ENCODE measurements at regions not wholly inside any gene's neighbourhood (a gene's known extent, or its start where the extent isn't known, plus 50 kb on each side); places are given as distances from the start of the nearest gene placed in this dataset.
"Not testable (repeated sequence)": the region's sequence is repeated elsewhere in the genome, so short reads cannot be mapped to it uniquely, and the experiment has no call there.

DNA sequence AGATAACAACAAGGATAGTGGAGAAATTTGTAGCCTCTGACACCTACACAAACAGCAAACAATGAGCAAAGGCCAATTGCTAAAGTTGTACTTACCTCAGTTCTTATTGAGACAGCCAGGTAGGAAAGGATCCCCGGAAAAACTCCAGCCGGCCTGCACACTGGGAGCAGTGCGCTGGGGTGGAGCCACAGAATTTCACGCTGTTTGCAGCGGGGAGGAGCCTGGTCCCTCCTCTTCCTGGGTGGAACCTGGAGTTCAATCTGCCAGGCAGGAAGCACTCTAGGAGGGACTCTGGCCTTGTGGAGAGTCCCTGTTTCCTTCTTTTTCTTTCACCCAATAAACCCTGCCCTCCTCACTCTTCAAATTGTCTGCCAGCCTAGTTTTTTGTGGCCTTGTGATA lies 382.6 kb upstream of the TGIF2LX start:
- H3K27me3 ChIP-seq (ENCODE audit: control insufficient read depth, insufficient read depth, low read length); H2BK5ac ChIP-seq (ENCODE audit: low read depth, low read length, poor library complexity, severe bottlenecking); H3K4me2 ChIP-seq (ENCODE audit: low read depth, low read length); intact Hi-C loops (cut with micrococcal nuclease); H2AFZ ChIP-seq (replicated peaks; ENCODE audit: low read length, poor library complexity); H3K56ac ChIP-seq (ENCODE audit: extremely low read depth, insufficient read depth, low read length); H3K14ac ChIP-seq (replicated peaks; ENCODE audit: low read depth, low read length); H2AK5ac ChIP-seq (ENCODE audit: low read depth, low read length); H3K9me3 ChIP-seq (ENCODE audit: control insufficient read depth, insufficient read depth, low read length); H3K23ac ChIP-seq (ENCODE audit: low read depth, low read length); in situ Hi-C loops (cut with MboI; ENCODE audit: low sequenced_read_pairs); H4K91ac ChIP-seq (ENCODE audit: insufficient read depth, low read depth, low read length); H4K5ac ChIP-seq (ENCODE audit: low read depth, low read length); BruUV-seq (replicated peaks); ATAC-seq (ENCODE audit: low read depth); H3K79me1 ChIP-seq (ENCODE audit: low read depth in 1 of 2, low read length in 2 of 2); H3K27ac ChIP-seq (ENCODE audit: insufficient read depth, low read length); dilution Hi-C loops (cut with HindIII; ENCODE audit: low sequenced_read_pairs, unreplicated experiment); CTCF ChIA-PET; DNase-seq; H4K20me1 ChIP-seq (ENCODE audit: insufficient read depth, low read length); H2BK20ac ChIP-seq (ENCODE audit: low read depth, low read length); H2AK9ac ChIP-seq (replicated peaks; ENCODE audit: low read depth, low read length, poor library complexity); POLR2A ChIA-PET (ENCODE audit: unreplicated experiment); H3K4me3 ChIP-seq (ENCODE audit: insufficient read depth, low read depth, low read length); H3K36me3 ChIP-seq (ENCODE audit: control insufficient read depth, insufficient read depth, low read length); H4K8ac ChIP-seq (ENCODE audit: low read depth in 2 of 2, low read length in 2 of 2); H3K9me1 ChIP-seq (ENCODE audit: insufficient read depth, low read length); H3K4ac ChIP-seq (ENCODE audit: low read depth, low read length); H3K4me1 ChIP-seq (ENCODE audit: control insufficient read depth, insufficient read depth, low read length); H3K9ac ChIP-seq (ENCODE audit: low read depth, low read length); H3K18ac ChIP-seq (ENCODE audit: low read depth, low read length); H2BK15ac ChIP-seq (ENCODE audit: low read depth, low read length); H2BK120ac ChIP-seq (ENCODE audit: low read depth, low read length): not testable (repeated sequence)
- WGBS, 2 experiments (ENCODE audit: extremely low coverage in 2 of 2, insufficient read length in 1 of 2), result no CpG with 5 or more reads among the region's 5 CpGs

- H2BK120ac ChIP-seq (ENCODE audit: low read depth, low read length); H3K14ac ChIP-seq (replicated peaks; ENCODE audit: low read depth, low read length); H3K27ac ChIP-seq (ENCODE audit: insufficient read depth, low read length); H3K4me3 ChIP-seq (ENCODE audit: insufficient read depth, low read depth, low read length); DNase-seq; H3K23ac ChIP-seq (ENCODE audit: low read depth, low read length); H2AK5ac ChIP-seq (ENCODE audit: low read depth, low read length); CTCF ChIA-PET; H2AK9ac ChIP-seq (replicated peaks; ENCODE audit: low read depth, low read length, poor library complexity); H3K27me3 ChIP-seq (ENCODE audit: control insufficient read depth, insufficient read depth, low read length); H2BK5ac ChIP-seq (ENCODE audit: low read depth, low read length, poor library complexity, severe bottlenecking); dilution Hi-C loops (cut with HindIII; ENCODE audit: low sequenced_read_pairs, unreplicated experiment); H3K9ac ChIP-seq (ENCODE audit: low read depth, low read length); H2AFZ ChIP-seq (replicated peaks; ENCODE audit: low read length, poor library complexity); H3K9me1 ChIP-seq (ENCODE audit: insufficient read depth, low read length); H3K36me3 ChIP-seq (ENCODE audit: control insufficient read depth, insufficient read depth, low read length); H3K4me2 ChIP-seq (ENCODE audit: low read depth, low read length); H2BK15ac ChIP-seq (ENCODE audit: low read depth, low read length); in situ Hi-C loops (cut with MboI; ENCODE audit: low sequenced_read_pairs); H3K56ac ChIP-seq (ENCODE audit: extremely low read depth, insufficient read depth, low read length); H3K18ac ChIP-seq (ENCODE audit: low read depth, low read length); H3K79me1 ChIP-seq (ENCODE audit: low read depth in 1 of 2, low read length in 2 of 2); H3K4ac ChIP-seq (ENCODE audit: low read depth, low read length); H4K5ac ChIP-seq (ENCODE audit: low read depth, low read length); H2BK20ac ChIP-seq (ENCODE audit: low read depth, low read length); H3K9me3 ChIP-seq (ENCODE audit: control insufficient read depth, insufficient read depth, low read length); POLR2A ChIA-PET (ENCODE audit: unreplicated experiment); ATAC-seq (ENCODE audit: low read depth); H3K4me1 ChIP-seq (ENCODE audit: control insufficient read depth, insufficient read depth, low read length); H4K20me1 ChIP-seq (ENCODE audit: insufficient read depth, low read length); intact Hi-C loops (cut with micrococcal nuclease); BruUV-seq (replicated peaks); H4K8ac ChIP-seq (ENCODE audit: low read depth in 2 of 2, low read length in 2 of 2); H4K91ac ChIP-seq (ENCODE audit: insufficient read depth, low read depth, low read length): not testable (repeated sequence)
- WGBS, 2 experiments (ENCODE audit: extremely low coverage in 2 of 2, insufficient read length in 1 of 2), result no CpG with 5 or more reads among the region's 3 CpGs
Observed at GRCh38 chrX:89557146-89557545, 364.6 kb upstream of the TGIF2LX start.

Measured in IMR-90 (cell line).